Parathyroid adenoma (tissue), 2 donors: ENCODE measurements at regions not wholly inside any gene's neighbourhood (a gene's known extent, or its start where the extent isn't known, plus 50 kb on each side); places are given as distances from the start of the nearest gene placed in this dataset.

Source experiments
- H2AFZ ChIP-seq: fragments of 300-600 bp; sonication (generic); one replicate; pipeline ENCODE4 v1.7.0; 2017; ENCODE audit warnings: antibody characterized with exemption, mild to moderate bottlenecking
- H3K27ac ChIP-seq: fragments of 300-600 bp; sonication (generic); one replicate; pipeline ENCODE4 v1.7.0; 2017
- H3K27me3 ChIP-seq: fragments of 300-600 bp; sonication (generic); one replicate; pipeline ENCODE4 v1.7.0; 2017; ENCODE audit warnings: low read length; ENCODE audit not compliant: control insufficient read depth, insufficient read depth
- H3K36me3 ChIP-seq: fragments of 300-600 bp; sonication (generic); one replicate; pipeline ENCODE4 v1.7.0; 2017; ENCODE audit warnings: low read length; ENCODE audit not compliant: control insufficient read depth, insufficient read depth
- H3K4me1 ChIP-seq: fragments of 300-600 bp; sonication (generic); one replicate; pipeline ENCODE4 v1.7.0; 2017; ENCODE audit warnings: control low read depth
- H3K4me2 ChIP-seq: fragments of 300-600 bp; sonication (generic); one replicate; pipeline ENCODE4 v1.7.0; 2017; ENCODE audit warnings: low read length
- H3K4me3 ChIP-seq: fragments of 300-600 bp; sonication (generic); one replicate; pipeline ENCODE4 v1.7.0; 2017; ENCODE audit warnings: low read depth, low read length
- H3K79me2 ChIP-seq: fragments of 300-600 bp; sonication (generic); one replicate; pipeline ENCODE4 v1.7.0; 2017; ENCODE audit warnings: control low read depth
- H3K9ac ChIP-seq: fragments of 300-600 bp; sonication (generic); one replicate; pipeline ENCODE4 v1.7.0; 2017; ENCODE audit warnings: mild to moderate bottlenecking
- H3K9me3 ChIP-seq: fragments of 300-600 bp; sonication (generic); one replicate; pipeline ENCODE4 v1.7.0; 2017; ENCODE audit warnings: low read length; ENCODE audit not compliant: control insufficient read depth
- CTCF ChIP-seq: fragments of 300-600 bp; sonication (generic); IDR thresholded peaks from one replicate; pipeline ENCODE4 v1.7.0; 2017; ENCODE audit warnings: antibody characterized with exemption, mild to moderate bottlenecking
- donor health status: primary hyperparathyroidism.

DNA sequence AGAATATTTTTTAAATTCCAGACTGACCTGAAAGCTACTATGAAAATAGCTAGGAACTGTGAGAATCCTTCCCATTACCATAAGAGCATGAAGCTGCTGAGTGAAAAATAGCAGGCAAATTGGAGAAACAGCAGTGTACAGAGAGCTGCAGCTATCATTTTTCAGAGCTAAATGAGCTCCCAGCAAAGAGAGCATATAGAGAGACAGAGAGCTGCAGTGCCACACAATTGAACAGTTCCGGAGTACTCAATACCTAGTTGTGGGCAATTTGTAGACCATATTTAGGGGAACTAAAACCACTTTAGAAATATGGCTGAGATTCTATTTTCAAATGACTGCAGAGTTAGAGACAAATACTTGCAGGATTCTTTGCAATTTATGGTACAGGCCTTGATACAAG is 645.3 kb downstream of the STK39 start:
- no peak for TF ChIP-seq CTCF
- H3K4me1 ChIP-seq, result no peaks in the 10 kb centered on the region
- no peak overlapping the region for H3K4me2 ChIP-seq
- H2AFZ ChIP-seq, result no peak overlapping the region
- H3K9ac ChIP-seq, result no peak overlapping the region
- no peaks in the 10 kb centered on the region for H3K36me3 ChIP-seq
- H3K79me2 ChIP-seq, result no peaks in the 10 kb centered on the region
- H3K4me3 ChIP-seq, result no peak overlapping the region
- no peaks in the 10 kb centered on the region for H3K27me3 ChIP-seq
- no peaks in the 10 kb centered on the region for H3K9me3 ChIP-seq
- H3K27ac ChIP-seq, result no peak overlapping the region

- no peaks in the 10 kb centered on the region for H3K79me2 ChIP-seq
These were observed 648.2 kb downstream of the STK39 start for GRCh38 chr2:167599219-167599618.

GRCh38 chr2:167595839-167596471 is 651.4 kb downstream of the STK39 start:
- no peaks in the 10 kb centered on the region for H3K36me3 ChIP-seq
- H3K4me3 ChIP-seq, result no peak overlapping the region
- H3K27ac ChIP-seq, result no peak overlapping the region
- H3K4me1 ChIP-seq, result no peaks in the 10 kb centered on the region
- no peaks in the 10 kb centered on the region for H3K27me3 ChIP-seq
- no peak for TF ChIP-seq CTCF
- H2AFZ ChIP-seq, result no peak overlapping the region
- no peaks in the 10 kb centered on the region for H3K79me2 ChIP-seq
- H3K4me2 ChIP-seq, result no peak overlapping the region
- H3K9ac ChIP-seq, result no peak overlapping the region
- H3K9me3 ChIP-seq, result no peaks in the 10 kb centered on the region

More at GRCh38 chr2:167599219-167599618, 648.2 kb downstream of the STK39 start:
- no peaks in the 10 kb centered on the region for H3K4me1 ChIP-seq
- no peak overlapping the region for H3K9ac ChIP-seq
- H3K27ac ChIP-seq, result no peak overlapping the region
- H3K9me3 ChIP-seq, result no peaks in the 10 kb centered on the region
- TF ChIP-seq CTCF, result no peak
- no peak overlapping the region for H2AFZ ChIP-seq
- no peaks in the 10 kb centered on the region for H3K36me3 ChIP-seq
- H3K4me3 ChIP-seq, result no peak overlapping the region
- H3K27me3 ChIP-seq, result no peaks in the 10 kb centered on the region
- H3K4me2 ChIP-seq, result no peak overlapping the region

DNA sequence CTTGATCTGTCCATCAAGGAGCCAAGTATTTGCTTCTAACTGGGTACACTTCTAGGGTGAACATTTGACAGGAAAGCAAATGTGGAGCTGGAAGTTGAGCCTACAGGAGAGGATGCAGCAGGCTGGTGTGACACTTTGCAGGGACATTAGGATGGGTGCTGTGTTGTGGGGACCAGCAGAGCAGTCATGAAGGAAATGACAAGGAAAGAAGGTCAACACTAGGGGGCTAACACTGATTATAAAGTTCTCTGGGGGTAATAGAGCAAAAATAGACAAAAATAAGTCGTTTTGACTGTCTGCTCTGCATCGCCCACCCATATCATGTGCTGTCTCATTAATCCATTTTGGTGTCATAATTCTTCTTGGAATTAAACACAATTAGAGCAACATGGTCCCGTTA is 652.4 kb downstream of the STK39 start:
- Histone ChIP-seq H2AFZ (no peak overlapping the region), H3K27ac (no peak overlapping the region), H3K9me3 (no peaks in the 10 kb centered on the region), H3K4me1 (no peaks in the 10 kb centered on the region), H3K4me3 (no peak overlapping the region), H3K79me2 (no peaks in the 10 kb centered on the region), H3K9ac (no peak overlapping the region), H3K36me3 (no peaks in the 10 kb centered on the region), H3K4me2 (no peak overlapping the region), H3K27me3 (no peaks in the 10 kb centered on the region)
- TF ChIP-seq CTCF, result no peak

DNA sequence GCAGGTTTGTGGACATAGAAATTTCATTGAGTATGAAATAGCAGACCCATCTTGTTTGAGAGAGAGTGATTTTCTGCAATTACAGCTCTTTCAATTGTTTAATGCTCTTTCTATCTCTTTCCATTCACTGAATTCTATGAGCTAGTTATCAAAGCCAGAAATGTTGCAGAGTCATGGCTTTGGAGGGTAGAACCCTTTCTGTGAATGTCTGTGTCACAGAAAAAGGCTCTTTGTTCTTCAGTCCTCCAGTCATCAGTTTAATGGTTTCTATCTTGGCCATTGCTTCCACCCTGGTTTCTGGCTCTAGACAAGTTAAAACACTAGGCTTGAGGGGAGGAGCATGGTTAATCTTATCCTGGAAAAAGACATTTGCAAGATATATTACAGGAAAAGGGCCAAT is 655.0 kb downstream of the STK39 start:
- no peaks in the 10 kb centered on the region for H3K36me3 ChIP-seq

More for the DNA sequence above, 655.0 kb downstream of the STK39 start:
- Histone ChIP-seq H3K27ac (no peak overlapping the region), H3K9ac (no peak overlapping the region), H2AFZ (no peak overlapping the region), H3K4me3 (no peak overlapping the region), H3K4me2 (no peak overlapping the region), H3K79me2 (no peaks in the 10 kb centered on the region), H3K27me3 (no peaks in the 10 kb centered on the region), H3K9me3 (no peaks in the 10 kb centered on the region), H3K4me1 (no peaks in the 10 kb centered on the region)
- no peak for TF ChIP-seq CTCF
